HEK293T (cell line): ENCODE measurements at regions not wholly inside any gene's neighbourhood (a gene's known extent, or its start where the extent isn't known, plus 50 kb on each side); places are given as distances from the start of the nearest gene placed in this dataset.
A peak's percentile ranks its signal among the peaks of the same experiment; 100 is the strongest.

ENCODE experiments used
- CTCF ChIA-PET: fragments of 350-600 bp; formaldehyde crosslinking; extraction: SDS; loops from one replicate; lab custom pipeline; 2021; ENCODE audit warnings: antibody characterized with exemption, inconsistent platforms; lab: Yijun Ruan, JAX
- POLR2A ChIA-PET: fragments of 350-600 bp; formaldehyde crosslinking; extraction: SDS; loops from one replicate; lab custom pipeline; 2020; ENCODE audit warnings: antibody characterized with exemption, inconsistent platforms; lab: Yijun Ruan, JAX
- DNase-seq: peaks from one replicate; pipeline ENCODE4 v3.0.0; 2012; ENCODE audit warnings: mixed read lengths; ENCODE audit errors: extremely low spot score
- ARNT ChIP-seq: fragments of 450-650 bp; IDR thresholded peaks from 2 replicates; pipeline ENCODE4 v1.6.1; 2017; ENCODE audit warnings: mild to moderate bottlenecking
- BHLHE40 ChIP-seq: fragments of 450-650 bp; IDR thresholded peaks from 2 replicates; pipeline ENCODE4 v1.6.1; 2016; ENCODE audit warnings: mild to moderate bottlenecking, moderate library complexity, borderline replicate concordance
- CTBP1 ChIP-seq: fragments of 450-650 bp; IDR thresholded peaks from 2 replicates; pipeline ENCODE4 v1.6.1; 2016; ENCODE audit warnings: borderline replicate concordance
- ELF4 ChIP-seq: fragments of 450-650 bp; IDR thresholded peaks from 2 replicates; pipeline ENCODE4 v1.6.1; 2017; ENCODE audit warnings: antibody characterized with exemption
- FOXA1 ChIP-seq: fragments of 450-650 bp; IDR thresholded peaks from 2 replicates; pipeline ENCODE4 v1.6.1; 2016; ENCODE audit warnings: mild to moderate bottlenecking
- FOXK2 ChIP-seq: fragments of 450-650 bp; IDR thresholded peaks from 2 replicates; pipeline ENCODE4 v1.6.1; 2016; ENCODE audit warnings: mild to moderate bottlenecking
- FOXM1 ChIP-seq: fragments of 450-650 bp; IDR thresholded peaks from 2 replicates; pipeline ENCODE4 v1.6.1; 2017; ENCODE audit warnings: mild to moderate bottlenecking, borderline replicate concordance
- HDGF ChIP-seq: fragments of 450-650 bp; IDR thresholded peaks from 2 replicates; pipeline ENCODE4 v1.6.1; 2017; ENCODE audit warnings: antibody characterized with exemption, borderline replicate concordance
- L3MBTL2 ChIP-seq: fragments of 450-650 bp; conservative IDR thresholded peaks from 2 replicates; pipeline ENCODE4 v1.6.1; 2016; ENCODE audit warnings: mild to moderate bottlenecking
- LEF1 ChIP-seq: fragments of 450-650 bp; IDR thresholded peaks from 2 replicates; pipeline ENCODE4 v1.6.1; 2017; ENCODE audit warnings: mild to moderate bottlenecking, borderline replicate concordance
- NFRKB ChIP-seq: fragments of 450-650 bp; IDR thresholded peaks from 2 replicates; pipeline ENCODE4 v1.6.1; 2016; ENCODE audit warnings: mild to moderate bottlenecking, moderate library complexity
- PKNOX1 ChIP-seq: fragments of 450-650 bp; IDR thresholded peaks from 2 replicates; pipeline ENCODE4 v1.6.1; 2016
- SP1 ChIP-seq: fragments of 450-650 bp; IDR thresholded peaks from 2 replicates; pipeline ENCODE4 v1.6.1; 2017
- SUZ12 ChIP-seq: fragments of 450-650 bp; IDR thresholded peaks from 2 replicates; pipeline ENCODE4 v1.6.1; 2016; ENCODE audit warnings: mild to moderate bottlenecking
- TARDBP ChIP-seq: fragments of 450-650 bp; IDR thresholded peaks from 2 replicates; pipeline ENCODE4 v1.6.1; 2016
- ZNF384 ChIP-seq: fragments of 450-650 bp; IDR thresholded peaks from 2 replicates; pipeline ENCODE4 v1.6.1; 2016

GRCh38 chr10:53256623-53257022 is 484.0 kb upstream of the MBL2 start:
- CTCF ChIA-PET, result no interaction called here
- DNase-seq, result no peak
- POLR2A ChIA-PET, result no interaction called here
- TF ChIP-seq BHLHE40 (no peak), HDGF (no peak), ARNT (no peak), SUZ12 (no peak), CTBP1 (no peak), FOXM1 (no peak), FOXK2 (no peak), L3MBTL2 (no peak), TARDBP (no peak), FOXA1 (no peak), LEF1 (no peak), PKNOX1 (no peak), SP1 (no peak), ELF4 (no peak), ZNF384 (no peak), NFRKB (no peak)

- POLR2A ChIA-PET, result no interaction called here
- CTCF ChIA-PET, result no interaction called here
These were observed 483.1 kb upstream of the MBL2 start for GRCh38 chr10:53255661-53256205.

GRCh38 chr10:53253221-53253620 is 480.6 kb upstream of the MBL2 start:
- TF ChIP-seq CTBP1 (no peak), ZNF384 (no peak), FOXA1 (no peak), SP1 (no peak), ELF4 (no peak), HDGF (no peak), ARNT (no peak), PKNOX1 (no peak), NFRKB (no peak), BHLHE40 (no peak), SUZ12 (no peak), LEF1 (no peak)
- CTCF ChIA-PET, result no interaction called here
- POLR2A ChIA-PET, result no interaction called here
- DNase-seq, result no peak

More at GRCh38 chr10:53255661-53256205, 483.1 kb upstream of the MBL2 start:
- TF ChIP-seq ELF4 (no peak), HDGF (no peak), TARDBP (no peak), ZNF384 (no peak), PKNOX1 (no peak), SP1 (no peak), BHLHE40 (no peak), ARNT (no peak), FOXM1 (no peak), NFRKB (no peak)
- DNase-seq, result no peak

- no peak for DNase-seq
- TF ChIP-seq FOXA1 (no peak), SUZ12 (no peak), SP1 (no peak), NFRKB (no peak), FOXM1 (no peak), LEF1 (no peak)
- CTCF ChIA-PET, result no interaction called here
These were observed 467.3 kb upstream of the MBL2 start for GRCh38 chr10:53239873-53240272.

GRCh38 chr10:53236941-53237340 is 464.4 kb upstream of the MBL2 start:
- no peak for TF ChIP-seq ARNT
- no peak for TF ChIP-seq HDGF
- TF ChIP-seq ZNF384, result no peak
- TF ChIP-seq FOXA1, result no peak
- no peak for TF ChIP-seq FOXM1
- TF ChIP-seq ELF4, result no peak
- no peak for TF ChIP-seq CTBP1
- no peak for TF ChIP-seq L3MBTL2
- ChIA-PET POLR2A (no interaction called here), CTCF (no interaction called here)
- DNase-seq, result no peak

More at GRCh38 chr10:53239873-53240272, 467.3 kb upstream of the MBL2 start:
- POLR2A ChIA-PET, result no interaction called here

GRCh38 chr10:53233749-53234148 is 461.2 kb upstream of the MBL2 start:
- peak; percentile 11 for DNase-seq
- POLR2A ChIA-PET, result interaction anchor here (0.6 kb wide), 1 partner anchor 1388 kb away, joined by 3 read pairs; no protein-coding TSS in a partner anchor
- CTCF ChIA-PET, result no interaction called here
- TF ChIP-seq ARNT (no peak), TARDBP (no peak), FOXK2 (no peak), BHLHE40 (no peak), ZNF384 (no peak), NFRKB (no peak), PKNOX1 (peak; percentile 79), FOXA1 (no peak)
